GM23248 (cell line): ENCODE measurements at regions not wholly inside any gene's neighbourhood (a gene's known extent, or its start where the extent isn't known, plus 50 kb on each side); places are given as distances from the start of the nearest gene placed in this dataset.

ENCODE experiments used
- DNase-seq: peaks from one replicate; pipeline ENCODE4 v3.0.0-alpha.2; 2015
- H2AFZ ChIP-seq: fragments of 200-600 bp; sonication (generic); 2 replicates; pipeline ENCODE4 v1.6.1; 2016; ENCODE audit warnings: antibody characterized with exemption
- H3F3A ChIP-seq: fragments of 200-600 bp; sonication (generic); 2 replicates; pipeline ENCODE4 v1.6.1; 2016; ENCODE audit warnings: mild to moderate bottlenecking, antibody characterized with exemption, mixed run types; ENCODE audit not compliant: insufficient read depth
- H3K27ac ChIP-seq: fragments of 200-600 bp; sonication (generic); 2 replicates; pipeline ENCODE4 v1.5.1; 2016; ENCODE audit warnings: mild to moderate bottlenecking
- H3K27me3 ChIP-seq: fragments of 200-600 bp; sonication (generic); replicated peaks from 2 replicates; pipeline ENCODE4 v1.6.1; 2016; ENCODE audit warnings: mild to moderate bottlenecking; ENCODE audit not compliant: insufficient read depth
- H3K36me3 ChIP-seq: fragments of 200-600 bp; sonication (generic); 2 replicates; pipeline ENCODE4 v1.6.1; 2016; ENCODE audit warnings: low read depth, mild to moderate bottlenecking
- H3K4me1 ChIP-seq: fragments of 200-600 bp; sonication (generic); 2 replicates; pipeline ENCODE4 v1.6.1; 2016; ENCODE audit warnings: mild to moderate bottlenecking; ENCODE audit not compliant: insufficient read depth
- H3K4me2 ChIP-seq: fragments of 200-600 bp; sonication (generic); one replicate; pipeline ENCODE4 v1.6.1; 2016; ENCODE audit warnings: mild to moderate bottlenecking; ENCODE audit not compliant: unreplicated experiment
- H3K4me3 ChIP-seq: fragments of 200-600 bp; sonication (generic); 2 replicates; pipeline ENCODE4 v1.5.1; 2016; ENCODE audit warnings: mild to moderate bottlenecking
- H3K79me2 ChIP-seq: fragments of 200-600 bp; sonication (generic); 2 replicates; pipeline ENCODE4 v1.6.1; 2016; ENCODE audit warnings: mild to moderate bottlenecking; ENCODE audit not compliant: insufficient read depth
- H3K9ac ChIP-seq: fragments of 200-600 bp; sonication (generic); 2 replicates; pipeline ENCODE4 v1.6.1; 2016; ENCODE audit warnings: mild to moderate bottlenecking
- H3K9me2 ChIP-seq: fragments of 200-600 bp; sonication (generic); 2 replicates; pipeline ENCODE4 v1.6.1; 2016; ENCODE audit warnings: mixed run types, mild to moderate bottlenecking, moderate library complexity; ENCODE audit not compliant: insufficient read depth
- H3K9me3 ChIP-seq: fragments of 200-600 bp; sonication (generic); one replicate; pipeline ENCODE4 v1.6.1; 2017; ENCODE audit warnings: low read depth
- H4K20me1 ChIP-seq: fragments of 200-600 bp; sonication (generic); 2 replicates; pipeline ENCODE4 v1.6.0; 2016; ENCODE audit not compliant: insufficient read depth
- EZH2 ChIP-seq: fragments of 200-600 bp; sonication (generic); IDR thresholded peaks from 2 replicates; pipeline ENCODE4 v1.6.1; 2018; ENCODE audit warnings: antibody characterized with exemption, mild to moderate bottlenecking; ENCODE audit not compliant: insufficient read depth, poor library complexity, severe bottlenecking
- EZH2phosphoT487 ChIP-seq: fragments of 200-600 bp; sonication (generic); IDR thresholded peaks from 2 replicates; pipeline ENCODE4 v1.6.1; 2018; ENCODE audit warnings: antibody characterized with exemption, moderate library complexity, mild to moderate bottlenecking, low read depth; ENCODE audit not compliant: insufficient read depth
- WGBS, 2 experiments: methylation state at CpG; one replicate each; pipeline ENCODE4 v1.1.6; 2015 to 2017; ENCODE audit warnings: low lambda C conversion rate in 2 of 2, low coverage in 1 of 2; ENCODE audit errors: missing lambda C conversion rate in 2 of 2; 5-methylcytosine and 5-hydroxymethylcytosine counted together
- in situ Hi-C: fragments of 300-500 bp; cut with MboI; formaldehyde crosslinking; loops from 2 replicates; pipeline ENCODE4 v1.15.0; 2020

GRCh38 chr20:11043001-11043400 is 369.2 kb upstream of the JAG1 start:
- no peak overlapping the region for H3K4me3 ChIP-seq
- no peaks in the 10 kb centered on the region for H3K9me2 ChIP-seq
- no peaks in the 10 kb centered on the region for H3K9me3 ChIP-seq
- TF ChIP-seq EZH2 = no peak
- TF ChIP-seq EZH2phosphoT487 = no peak
- no peaks in the 10 kb centered on the region for H4K20me1 ChIP-seq
- no peaks in the 10 kb centered on the region for H3K4me1 ChIP-seq
- no peaks in the 10 kb centered on the region; the same call in 1 of the 2 replicates for H3K27me3 ChIP-seq
- H3K36me3 ChIP-seq = no peaks in the 10 kb centered on the region
- no peaks in the 10 kb centered on the region for H3K79me2 ChIP-seq
- in situ Hi-C loops = loop anchor here (10.0 kb wide), 1 partner anchor 58 kb away; no protein-coding TSS in a partner anchor
- 89 to 94% methylated on average over 2 of the region's 2 CpGs for WGBS, 2 experiments
- H3F3A ChIP-seq = no peaks in the 10 kb centered on the region
- no peak overlapping the region for H3K27ac ChIP-seq
- no peak overlapping the region for H3K9ac ChIP-seq
- no peak overlapping the region for H2AFZ ChIP-seq
- H3K4me2 ChIP-seq = no peak overlapping the region
- no peak for DNase-seq

GRCh38 chr20:11044561-11044960 is 370.8 kb upstream of the JAG1 start:
- WGBS, 2 experiments = 73 to 75% methylated on average over 6 of the region's 6 CpGs

DNA sequence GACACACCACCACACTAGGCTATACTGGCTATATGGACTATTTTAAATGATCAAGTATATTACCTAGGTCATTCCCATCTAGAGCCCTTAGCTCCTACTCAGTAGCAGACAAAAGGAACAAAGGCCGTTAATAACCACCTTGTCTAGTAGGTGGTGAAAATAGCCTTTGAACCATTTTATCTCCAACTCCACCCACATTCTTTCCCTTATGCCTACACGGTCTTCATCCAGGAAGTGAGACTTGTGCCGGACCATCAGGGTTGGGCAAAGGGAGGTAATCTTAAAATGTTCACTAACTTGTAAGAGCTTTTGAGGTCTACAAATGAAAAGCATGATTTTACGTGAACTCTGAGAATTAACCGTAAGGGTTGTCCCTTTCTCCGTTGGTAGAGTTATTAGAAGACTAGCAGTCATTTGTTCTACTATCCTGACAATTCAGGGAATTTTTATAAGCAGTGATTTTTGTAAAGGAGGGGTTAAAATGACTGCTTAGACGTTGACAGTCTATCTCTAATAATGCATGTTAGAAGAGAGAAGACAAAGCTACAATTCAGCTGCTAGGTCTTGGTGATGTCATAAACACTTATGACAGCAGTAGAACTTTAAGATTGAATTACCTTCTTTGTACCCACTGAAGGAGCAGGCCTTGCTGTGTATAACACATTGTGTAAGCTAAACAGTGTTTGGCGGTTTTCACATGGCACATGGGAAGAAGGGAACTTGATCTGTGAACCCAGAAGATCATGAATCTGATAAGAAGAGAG is 371.8 kb upstream of the JAG1 start:
- H3K36me3 ChIP-seq = no peaks in the 10 kb centered on the region
- no peaks in the 10 kb centered on the region for H3K4me1 ChIP-seq
- TF ChIP-seq EZH2phosphoT487 (no peak), EZH2 (no peak)
- no peaks in the 10 kb centered on the region for H3K9me3 ChIP-seq
- H3K4me3 ChIP-seq = no peak overlapping the region
- DNase-seq = no peak
- in situ Hi-C loops = loop anchor here (10.0 kb wide), 1 partner anchor 61 kb away; no protein-coding TSS in a partner anchor
- H3K9me2 ChIP-seq = no peaks in the 10 kb centered on the region
- H3K4me2 ChIP-seq = no peak overlapping the region
- H3K79me2 ChIP-seq = no peaks in the 10 kb centered on the region
- H3K27me3 ChIP-seq = no peaks in the 10 kb centered on the region; the same call in 1 of the 2 replicates
- WGBS, 2 experiments = 77% methylated on average over 8 of the region's 8 CpGs
- no peaks in the 10 kb centered on the region for H4K20me1 ChIP-seq
- no peak overlapping the region for H3K9ac ChIP-seq
- no peak overlapping the region for H3K27ac ChIP-seq
- no peak overlapping the region for H2AFZ ChIP-seq
- H3F3A ChIP-seq = no peaks in the 10 kb centered on the region

More at GRCh38 chr20:11044561-11044960, 370.8 kb upstream of the JAG1 start:
- no peak for DNase-seq
- no peaks in the 10 kb centered on the region for H3K4me1 ChIP-seq
- H4K20me1 ChIP-seq = no peaks in the 10 kb centered on the region
- no peak overlapping the region for H3K4me3 ChIP-seq
- no peak overlapping the region for H2AFZ ChIP-seq
- H3K4me2 ChIP-seq = no peak overlapping the region
- no peaks in the 10 kb centered on the region for H3K36me3 ChIP-seq
- in situ Hi-C loops = loop anchor here (10.0 kb wide), 1 partner anchor 60 kb away; no protein-coding TSS in a partner anchor
- no peaks in the 10 kb centered on the region; the same call in 1 of the 2 replicates for H3K27me3 ChIP-seq
- H3K27ac ChIP-seq = no peak overlapping the region
- TF ChIP-seq EZH2phosphoT487 (no peak), EZH2 (no peak)
- H3K9me2 ChIP-seq = no peaks in the 10 kb centered on the region
- H3K9ac ChIP-seq = no peak overlapping the region
- H3K9me3 ChIP-seq = no peaks in the 10 kb centered on the region
- H3K79me2 ChIP-seq = no peaks in the 10 kb centered on the region
- H3F3A ChIP-seq = no peaks in the 10 kb centered on the region

DNA sequence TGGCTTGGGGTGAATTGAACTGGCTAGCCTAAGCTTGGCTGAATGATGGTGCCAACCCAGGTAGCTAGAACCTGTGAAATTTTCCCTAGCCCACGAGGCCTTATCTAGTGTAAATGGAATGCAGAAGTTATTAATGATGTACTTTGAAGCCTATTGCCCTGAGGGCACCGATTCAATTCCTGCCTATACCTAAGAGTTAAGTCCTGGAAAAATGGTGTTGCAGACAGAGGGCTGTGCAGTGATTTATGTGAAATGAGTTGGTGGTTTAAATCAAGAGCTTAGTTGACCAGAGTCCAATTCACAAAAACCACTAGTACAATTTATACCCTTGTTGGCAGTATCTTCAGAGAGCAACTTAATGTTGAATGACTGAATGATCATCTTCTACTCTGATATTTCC is 373.8 kb upstream of the JAG1 start:
- H3K9me3 ChIP-seq = no peaks in the 10 kb centered on the region
- 26 to 40% methylated on average over 2 of the region's 2 CpGs for WGBS, 2 experiments
- H3K9ac ChIP-seq = no peak overlapping the region
- no peak overlapping the region for H3K27ac ChIP-seq
- TF ChIP-seq EZH2phosphoT487 = no peak
- no peak for TF ChIP-seq EZH2
- H3K4me1 ChIP-seq = no peaks in the 10 kb centered on the region
- DNase-seq = no peak
- H2AFZ ChIP-seq = no peak overlapping the region
- H3K27me3 ChIP-seq = no peaks in the 10 kb centered on the region; the same call in 1 of the 2 replicates
- in situ Hi-C loops = loop anchor here (10.0 kb wide), 1 partner anchor 63 kb away; no protein-coding TSS in a partner anchor
- no peaks in the 10 kb centered on the region for H3K79me2 ChIP-seq
- H3K4me2 ChIP-seq = no peak overlapping the region
- no peaks in the 10 kb centered on the region for H3F3A ChIP-seq
- H3K4me3 ChIP-seq = no peak overlapping the region
- H3K36me3 ChIP-seq = no peaks in the 10 kb centered on the region
- no peaks in the 10 kb centered on the region for H3K9me2 ChIP-seq
- no peaks in the 10 kb centered on the region for H4K20me1 ChIP-seq
